Left lung (tissue), 4 donors: ENCODE measurements at regions not wholly inside any gene's neighbourhood (a gene's known extent, or its start where the extent isn't known, plus 50 kb on each side); places are given as distances from the start of the nearest gene placed in this dataset.

Experiments
- ATAC-seq: fragments of 200-7000 bp; cut with Tn5 transposase; one replicate; pipeline ENCODE4 v1.9.1; 2020; ENCODE audit warnings: moderate library complexity
- DNase-seq, 4 donors: peaks; one replicate each; pipeline ENCODE4 v3.0.0-alpha.2; 2013 to 2020
- H3K27ac ChIP-seq, 2 donors: fragments of 200-600 bp; sonication (generic) in 1 of 2; one replicate each; pipeline versions ENCODE4 v1.5.0 to v1.8.0; 2020 to 2021
- H3K27me3 ChIP-seq, 2 donors: fragments of 200-600 bp; sonication (generic) in 1 of 2; one replicate each; pipeline versions ENCODE4 v1.5.0 to v1.8.0; 2020 to 2021
- H3K36me3 ChIP-seq, 2 donors: fragments of 200-600 bp; sonication (generic) in 1 of 2; one replicate each; pipeline versions ENCODE4 v1.5.0 to v1.8.0; 2020 to 2021
- H3K4me1 ChIP-seq, 2 donors: fragments of 200-600 bp; one replicate each; pipeline ENCODE4 v1.8.0; 2021
- H3K4me3 ChIP-seq, 2 donors: fragments of 200-600 bp; sonication (generic) in 1 of 2; one replicate each; pipeline versions ENCODE4 v1.5.0 to v1.8.0; 2020 to 2021; ENCODE audit warnings: mild to moderate bottlenecking in 1 of 2
- H3K9me3 ChIP-seq, 2 donors: fragments of 200-600 bp; sonication (generic) in 1 of 2; one replicate each; pipeline versions ENCODE4 v1.5.0 to v1.8.0; 2020 to 2021
- CTCF ChIP-seq, 2 donors: fragments of 200-600 bp; sonication (generic) in 1 of 2; IDR thresholded peaks; one replicate each; pipeline versions ENCODE4 v1.5.0 to v1.8.0; 2021; ENCODE audit warnings: antibody characterized with exemption in 2 of 2
- intact Hi-C, 2 donors: fragments of 100-400 bp; cut with DNase I; formaldehyde crosslinking; loops; one replicate each; pipeline versions ENCODE4 v1.11.2 to v1.14.2; 2022
- donor health status: DM: no; HTN: yes; CAD: no.
- donor health status: DM: no; HTN: no; CAD: no.

GRCh38 chr14:36022765-36023410 lies 153.6 kb downstream of the PTCSC3 start:
- Histone ChIP-seq H3K36me3 (no peaks in the 10 kb centered on the region), H3K27ac (no peak overlapping the region), H3K27me3 (no peaks in the 10 kb centered on the region), H3K4me3 (no peak overlapping the region), H3K9me3 (no peaks in the 10 kb centered on the region), H3K4me1 (no peaks in the 10 kb centered on the region)
- ATAC-seq: no peak
- intact Hi-C loops: no loop called here
- DNase-seq: no peak
- TF ChIP-seq CTCF (IDR thresholded peaks at IDR 0.05): no peak

- ATAC-seq: no peak
- intact Hi-C loops: no loop called here
- TF ChIP-seq CTCF (IDR thresholded peaks at IDR 0.05): no peak
- H3K27me3 ChIP-seq: no peaks in the 10 kb centered on the region
- no peak for DNase-seq
- H3K36me3 ChIP-seq: no peaks in the 10 kb centered on the region
- no peak overlapping the region for H3K27ac ChIP-seq
- H3K4me3 ChIP-seq: no peak overlapping the region
- no peaks in the 10 kb centered on the region for H3K4me1 ChIP-seq
- no peaks in the 10 kb centered on the region for H3K9me3 ChIP-seq
Measured at GRCh38 chr14:36021591-36022320, 154.8 kb downstream of the PTCSC3 start.

- DNase-seq (no peak), ATAC-seq (no peak)
- Histone ChIP-seq H3K27me3 (no peaks in the 10 kb centered on the region), H3K36me3 (no peaks in the 10 kb centered on the region), H3K4me3 (no peak overlapping the region), H3K4me1 (no peaks in the 10 kb centered on the region), H3K9me3 (no peaks in the 10 kb centered on the region), H3K27ac (no peak overlapping the region)
- no peak for TF ChIP-seq CTCF (IDR thresholded peaks at IDR 0.05)
- intact Hi-C loops: no loop called here
Measured at GRCh38 chr14:36021030-36021422, 155.5 kb downstream of the PTCSC3 start.

GRCh38 chr14:36020120-36021029 lies 156.1 kb downstream of the PTCSC3 start:
- H3K27me3 ChIP-seq: no peaks in the 10 kb centered on the region
- DNase-seq (no peak), ATAC-seq (no peak)
- H3K4me3 ChIP-seq: no peak overlapping the region
- no peaks in the 10 kb centered on the region for H3K4me1 ChIP-seq
- no peak overlapping the region for H3K27ac ChIP-seq
- no peak for TF ChIP-seq CTCF (IDR thresholded peaks at IDR 0.05)
- intact Hi-C loops: no loop called here
- no peaks in the 10 kb centered on the region for H3K9me3 ChIP-seq
- no peaks in the 10 kb centered on the region for H3K36me3 ChIP-seq

- no peak overlapping the region for H3K4me3 ChIP-seq
- no peak overlapping the region for H3K27ac ChIP-seq
- H3K9me3 ChIP-seq: no peaks in the 10 kb centered on the region
- H3K4me1 ChIP-seq: no peaks in the 10 kb centered on the region
- ATAC-seq (no peak), DNase-seq (no peak)
- intact Hi-C loops: no loop called here
- no peaks in the 10 kb centered on the region for H3K36me3 ChIP-seq
- no peaks in the 10 kb centered on the region for H3K27me3 ChIP-seq
- TF ChIP-seq CTCF (IDR thresholded peaks at IDR 0.05): no peak
Measured at GRCh38 chr14:36019126-36019525, 157.4 kb downstream of the PTCSC3 start.
